ENCODE measurements at regions not wholly inside any gene's neighbourhood (a gene's known extent, or its start where the extent isn't known, plus 50 kb on each side); places are given as distances from the start of the nearest gene placed in this dataset.

DNA sequence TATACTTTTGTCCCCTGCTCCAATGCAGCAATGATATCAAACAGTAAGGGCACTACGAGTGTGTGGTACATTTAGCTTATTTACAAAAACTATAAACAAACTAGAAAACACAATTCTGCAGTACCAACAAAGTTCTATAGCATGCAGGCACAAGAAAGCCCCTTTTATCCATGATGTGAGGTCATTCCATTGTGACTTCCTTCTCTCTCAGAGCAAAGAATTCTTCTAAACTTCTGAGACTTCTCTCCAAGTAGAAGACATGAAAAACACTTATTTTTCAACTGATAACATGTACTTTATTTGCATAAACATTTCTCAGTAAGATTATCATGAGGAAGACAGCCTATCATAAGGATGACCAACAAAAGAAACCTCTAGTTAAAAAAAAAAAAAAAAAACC lies 569.8 kb downstream of the TLE1 start:
- TF ChIP-seq, protein P1, sequence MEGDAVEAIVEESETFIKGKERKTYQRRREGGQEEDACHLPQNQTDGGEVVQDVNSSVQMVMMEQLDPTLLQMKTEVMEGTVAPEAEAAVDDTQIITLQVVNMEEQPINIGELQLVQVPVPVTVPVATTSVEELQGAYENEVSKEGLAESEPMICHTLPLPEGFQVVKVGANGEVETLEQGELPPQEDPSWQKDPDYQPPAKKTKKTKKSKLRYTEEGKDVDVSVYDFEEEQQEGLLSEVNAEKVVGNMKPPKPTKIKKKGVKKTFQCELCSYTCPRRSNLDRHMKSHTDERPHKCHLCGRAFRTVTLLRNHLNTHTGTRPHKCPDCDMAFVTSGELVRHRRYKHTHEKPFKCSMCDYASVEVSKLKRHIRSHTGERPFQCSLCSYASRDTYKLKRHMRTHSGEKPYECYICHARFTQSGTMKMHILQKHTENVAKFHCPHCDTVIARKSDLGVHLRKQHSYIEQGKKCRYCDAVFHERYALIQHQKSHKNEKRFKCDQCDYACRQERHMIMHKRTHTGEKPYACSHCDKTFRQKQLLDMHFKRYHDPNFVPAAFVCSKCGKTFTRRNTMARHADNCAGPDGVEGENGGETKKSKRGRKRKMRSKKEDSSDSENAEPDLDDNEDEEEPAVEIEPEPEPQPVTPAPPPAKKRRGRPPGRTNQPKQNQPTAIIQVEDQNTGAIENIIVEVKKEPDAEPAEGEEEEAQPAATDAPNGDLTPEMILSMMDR (conservative IDR thresholded peaks at IDR 0.05): no peak
- TF ChIP-seq EZH2 (IDR thresholded peaks at IDR 0.05; ENCODE audit: low read depth): no peak
